H9 (cell line): ENCODE measurements at regions not wholly inside any gene's neighbourhood (a gene's known extent, or its start where the extent isn't known, plus 50 kb on each side); places are given as distances from the start of the nearest gene placed in this dataset.
A peak's percentile ranks its signal among the peaks of the same experiment; 100 is the strongest.

Experiments
- DNase-seq: peaks from one replicate; pipeline ENCODE4 v3.0.0-alpha.2; 2017
- H2AFZ ChIP-seq: one replicate; pipeline ENCODE4 v1.6.1; 2013; ENCODE audit warnings: mild to moderate bottlenecking, low read length, control low read depth, moderate library complexity
- H2AK5ac ChIP-seq: 2 replicates; pipeline ENCODE4 v1.6.1; 2013; ENCODE audit warnings: low read length, control low read depth, mixed read lengths; ENCODE audit not compliant: insufficient read length
- H2BK120ac ChIP-seq: one replicate; pipeline ENCODE4 v1.6.1; 2013; ENCODE audit warnings: low read depth, mild to moderate bottlenecking, low read length, control low read depth, inconsistent platforms; ENCODE audit not compliant: poor library complexity, severe bottlenecking
- H2BK12ac ChIP-seq: 2 replicates; pipeline ENCODE4 v1.6.1; 2013; ENCODE audit warnings: low read length, control low read depth, mixed read lengths, low read depth; ENCODE audit not compliant: insufficient read length
- H2BK15ac ChIP-seq: 2 replicates; pipeline ENCODE4 v1.6.1; 2013; ENCODE audit warnings: low read depth, low read length, control low read depth
- H2BK20ac ChIP-seq: one replicate; pipeline ENCODE4 v1.6.1; 2013; ENCODE audit warnings: low read depth, mild to moderate bottlenecking, low read length, control low read depth, inconsistent platforms; ENCODE audit not compliant: poor library complexity, severe bottlenecking
- H2BK5ac ChIP-seq: 2 replicates; pipeline ENCODE4 v1.6.1; 2013; ENCODE audit warnings: low read length, control low read depth, mixed read lengths; ENCODE audit not compliant: insufficient read length
- H3K14ac ChIP-seq: 2 replicates; pipeline ENCODE4 v1.6.1; 2013; ENCODE audit warnings: low read length, control low read depth; ENCODE audit not compliant: insufficient read depth
- H3K18ac ChIP-seq: 2 replicates; pipeline ENCODE4 v1.6.1; 2013; ENCODE audit warnings: low read depth, mild to moderate bottlenecking, mixed read lengths, low read length, control low read depth; ENCODE audit not compliant: insufficient read length
- H3K23ac ChIP-seq: 2 replicates; pipeline ENCODE4 v1.6.1; 2013; ENCODE audit warnings: low read length, control low read depth, mixed read lengths, low read depth; ENCODE audit not compliant: insufficient read length
- H3K23me2 ChIP-seq: 2 replicates; pipeline ENCODE4 v1.6.1; 2013; ENCODE audit warnings: low read depth, mild to moderate bottlenecking, mixed read lengths, low read length, control low read depth; ENCODE audit not compliant: insufficient read length, poor library complexity, severe bottlenecking
- H3K27ac ChIP-seq: 2 replicates; pipeline ENCODE4 v1.5.1; 2013; ENCODE audit warnings: low read length, control low read depth, mixed read lengths, low read depth; ENCODE audit not compliant: insufficient read length
- H3K27me3 ChIP-seq: 2 replicates; pipeline ENCODE4 v1.6.1; 2013; ENCODE audit warnings: low read length, control low read depth, inconsistent platforms; ENCODE audit not compliant: insufficient read depth
- H3K4ac ChIP-seq: 2 replicates; pipeline ENCODE4 v1.6.1; 2013; ENCODE audit warnings: low read depth, mild to moderate bottlenecking, control low read depth, inconsistent platforms, low read length, moderate library complexity
- H3K4me1 ChIP-seq: 2 replicates; pipeline ENCODE4 v1.6.1; 2013; ENCODE audit warnings: low read length, control low read depth, inconsistent platforms; ENCODE audit not compliant: insufficient read depth
- H3K4me2 ChIP-seq: 2 replicates; pipeline ENCODE4 v1.6.1; 2013; ENCODE audit warnings: low read length, control low read depth, mixed read lengths; ENCODE audit not compliant: insufficient read length, insufficient read depth
- H3K56ac ChIP-seq: 2 replicates; pipeline ENCODE4 v1.6.1; 2013; ENCODE audit warnings: low read depth, mild to moderate bottlenecking, mixed read lengths, low read length, control low read depth; ENCODE audit not compliant: insufficient read length
- H3K79me1 ChIP-seq: 2 replicates; pipeline ENCODE4 v1.6.1; 2013; ENCODE audit warnings: low read depth, mild to moderate bottlenecking, moderate library complexity, low read length, control low read depth, inconsistent platforms; ENCODE audit not compliant: insufficient read depth, poor library complexity, severe bottlenecking
- H3K79me2 ChIP-seq: 2 replicates; pipeline ENCODE4 v1.6.1; 2013; ENCODE audit warnings: low read length, control low read depth, inconsistent platforms; ENCODE audit not compliant: insufficient read depth
- H3K9ac ChIP-seq: 2 replicates; pipeline ENCODE4 v1.6.1; 2013; ENCODE audit warnings: low read length, control low read depth, mixed read lengths; ENCODE audit not compliant: insufficient read length; ENCODE audit errors: extremely low read depth
- H3K9me3 ChIP-seq: one replicate; pipeline ENCODE4 v1.6.1; 2013; ENCODE audit warnings: low read depth, low read length, inconsistent platforms; ENCODE audit not compliant: control insufficient read depth
- H3T11ph ChIP-seq: one replicate; pipeline ENCODE4 v1.6.1; 2013; ENCODE audit warnings: mild to moderate bottlenecking, low read length, control low read depth, inconsistent platforms
- H4K20me1 ChIP-seq: one replicate; pipeline ENCODE4 v1.6.1; 2013; ENCODE audit not compliant: control insufficient read depth, insufficient read length, insufficient read depth
- H4K5ac ChIP-seq: 2 replicates; pipeline ENCODE4 v1.6.1; 2013; ENCODE audit warnings: low read depth, mild to moderate bottlenecking, mixed read lengths, low read length, control low read depth; ENCODE audit not compliant: insufficient read length
- H4K8ac ChIP-seq: replicated peaks from 2 replicates; pipeline ENCODE4 v1.6.1; 2013; ENCODE audit warnings: low read length, control low read depth, mixed read lengths, low read depth; ENCODE audit not compliant: insufficient read length
- H4K91ac ChIP-seq: 2 replicates; pipeline ENCODE4 v1.6.1; 2013; ENCODE audit warnings: low read depth, mild to moderate bottlenecking, moderate library complexity, mixed read lengths, low read length, control low read depth; ENCODE audit not compliant: insufficient read length
- H3K27ac Mint-ChIP-seq, 3 experiments: 2 replicates in 2 of 3; 3 replicates in 1 of 3; pipeline ENCODE4 v1.8.0; 2020 to 2021; ENCODE audit warnings: mixed read lengths in 3 of 3, mild to moderate bottlenecking in 1 of 3, moderate library complexity in 1 of 3
- H3K27me3 Mint-ChIP-seq: 2 replicates; pipeline ENCODE4 v1.8.0; 2021; ENCODE audit warnings: low read depth, mild to moderate bottlenecking, moderate library complexity, mixed read lengths
- H3K36me3 Mint-ChIP-seq, 3 experiments: 2 replicates in 2 of 3; 3 replicates in 1 of 3; pipeline ENCODE4 v1.8.0; 2020 to 2021; ENCODE audit warnings: low read depth in 3 of 3, mixed read lengths in 3 of 3; ENCODE audit not compliant: insufficient read depth in 1 of 3
- H3K4me1 Mint-ChIP-seq, 2 experiments: 2 replicates each; pipeline ENCODE4 v1.8.0; 2020; ENCODE audit warnings: mixed read lengths in 2 of 2
- H3K4me3 Mint-ChIP-seq, 2 experiments: 2 replicates in 1 of 2; 3 replicates in 1 of 2; pipeline ENCODE4 v1.8.0; 2020 to 2021; ENCODE audit warnings: mild to moderate bottlenecking in 2 of 2, mixed read lengths in 2 of 2, moderate library complexity in 1 of 2
- H3K9me3 Mint-ChIP-seq, 2 experiments: 2 replicates in 1 of 2; 3 replicates in 1 of 2; pipeline ENCODE4 v1.8.0; 2020; ENCODE audit warnings: mild to moderate bottlenecking in 2 of 2, mixed read lengths in 2 of 2, moderate library complexity in 1 of 2
- CTCF ChIP-seq: fragments of 200-600 bp; sonication (generic); conservative IDR thresholded peaks from 3 replicates; pipeline ENCODE4 v1.8.0; 2021; ENCODE audit warnings: antibody characterized with exemption, mild to moderate bottlenecking
- whole genome bisulfite sequencing: extraction: QIAGEN DNeasy Blood & Tissue Kit; methylation state at CpG from one replicate; pipeline ENCODE4 v1.1.7; 2013; ENCODE audit warnings: missing lambda C conversion rate, low lambda C conversion rate, mixed read lengths; ENCODE audit not compliant: insufficient read length; ENCODE audit errors: extremely low coverage; 5-methylcytosine and 5-hydroxymethylcytosine counted together

GRCh38 chr1:94709891-94710581, 110.1 kb upstream of the SLC44A3 start:
- H3K9ac ChIP-seq: no peak overlapping the region
- H4K5ac ChIP-seq: no peak overlapping the region
- Mint-ChIP-seq H3K4me3 (no peak overlapping the region), H3K9me3 (no peaks in the 10 kb centered on the region), H3K36me3 (peaks cover 0 to 2% (median 0%) of the 10 kb centered on the region in 3 experiments; a peak in 2 of 7 replicates), H3K4me1 (peaks cover 18 to 31% of the 10 kb centered on the region in 2 experiments), H3K27me3 (no peaks in the 10 kb centered on the region), H3K27ac (no peak overlapping the region)
- no peaks in the 10 kb centered on the region for H4K20me1 ChIP-seq
- H3K79me2 ChIP-seq: no peaks in the 10 kb centered on the region
- H2BK15ac ChIP-seq: no peak overlapping the region
- no peaks in the 10 kb centered on the region for H3K9me3 ChIP-seq
- H3K18ac ChIP-seq: peak overlapping the region; percentile 40
- DNase-seq: no peak
- TF ChIP-seq CTCF: no peak
- no peak overlapping the region for H2BK5ac ChIP-seq
- no peak overlapping the region for H4K8ac ChIP-seq
- H2BK20ac ChIP-seq: no peak overlapping the region
- H3K4me2 ChIP-seq: no peak overlapping the region
- H3K27ac ChIP-seq: no peak overlapping the region
- H2AK5ac ChIP-seq: no peak overlapping the region
- no peak overlapping the region for H2BK12ac ChIP-seq
- no peak overlapping the region for H2AFZ ChIP-seq
- 0 out of 2 replicates have a peak, but pooled peaks cover 3% of the 10 kb centered on the region for H3K4me1 ChIP-seq
- H3K23me2 ChIP-seq: no peaks in the 10 kb centered on the region
- H2BK120ac ChIP-seq: no peak overlapping the region
- no peaks in the 10 kb centered on the region for H3K79me1 ChIP-seq
- H3K4ac ChIP-seq: no peak overlapping the region
- H3K23ac ChIP-seq: no peak overlapping the region
- H3K14ac ChIP-seq: no peak overlapping the region
- no peaks in the 10 kb centered on the region for H3K27me3 ChIP-seq
- H4K91ac ChIP-seq: no peak overlapping the region
- no CpG with 5 or more reads among the region's 8 CpGs for WGBS
- no peak overlapping the region for H3T11ph ChIP-seq
- H3K56ac ChIP-seq: no peak overlapping the region
